HG03280 (cell line): ENCODE measurements at regions not wholly inside any gene's neighbourhood (a gene's known extent, or its start where the extent isn't known, plus 50 kb on each side); places are given as distances from the start of the nearest gene placed in this dataset.
"Not testable (repeated sequence)": the region's sequence is repeated elsewhere in the genome, so short reads cannot be mapped to it uniquely, and the experiment has no call there.

Experiments
- ATAC-seq: cut with Tn5 transposase; IDR thresholded peaks from one replicate; pipeline ENCODE4 v1.9.1; 2021; ENCODE audit warnings: mild to moderate bottlenecking, moderate library complexity; ENCODE audit not compliant: unreplicated experiment

DNA sequence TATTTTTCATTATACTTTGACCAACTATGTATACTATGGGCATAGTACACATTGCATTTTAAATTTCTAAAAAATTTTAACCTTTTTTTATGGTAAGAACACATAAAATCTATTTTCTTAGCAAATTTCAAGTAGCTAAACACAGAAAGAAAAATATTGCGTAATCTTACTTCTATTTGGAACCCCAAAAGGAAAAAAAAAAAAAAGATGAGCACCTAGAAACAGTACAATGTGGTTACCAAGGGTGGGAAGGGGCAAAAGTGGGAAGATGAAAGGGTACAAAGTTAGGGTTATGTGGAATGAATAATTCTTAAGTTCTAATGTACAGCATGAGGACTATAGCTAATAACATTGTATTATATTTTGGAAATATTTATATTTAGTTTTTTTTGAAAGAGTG, 205.0 kb upstream of the EPHA4 start:
- no peak for ATAC-seq

DNA sequence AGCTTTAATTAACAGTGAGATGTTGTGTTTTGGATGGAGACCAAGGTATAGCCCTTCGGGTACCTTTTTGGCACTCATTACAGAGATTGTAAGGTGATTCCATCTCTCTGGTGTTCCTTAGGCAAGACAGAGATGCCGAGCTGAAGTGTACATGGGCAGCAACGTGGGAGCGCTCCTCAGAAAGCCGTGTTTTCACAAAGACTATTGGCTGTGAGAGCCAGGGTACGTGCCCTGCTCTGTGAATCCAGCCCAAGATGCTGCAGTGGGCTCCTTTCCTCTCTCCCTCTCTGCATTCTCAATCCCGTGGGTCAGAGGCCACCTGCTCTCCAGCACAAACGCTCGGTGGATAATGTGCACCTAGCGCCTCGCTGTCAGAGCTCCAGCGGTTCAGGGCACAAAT, 203.0 kb upstream of the EPHA4 start:
- ATAC-seq: no peak

DNA sequence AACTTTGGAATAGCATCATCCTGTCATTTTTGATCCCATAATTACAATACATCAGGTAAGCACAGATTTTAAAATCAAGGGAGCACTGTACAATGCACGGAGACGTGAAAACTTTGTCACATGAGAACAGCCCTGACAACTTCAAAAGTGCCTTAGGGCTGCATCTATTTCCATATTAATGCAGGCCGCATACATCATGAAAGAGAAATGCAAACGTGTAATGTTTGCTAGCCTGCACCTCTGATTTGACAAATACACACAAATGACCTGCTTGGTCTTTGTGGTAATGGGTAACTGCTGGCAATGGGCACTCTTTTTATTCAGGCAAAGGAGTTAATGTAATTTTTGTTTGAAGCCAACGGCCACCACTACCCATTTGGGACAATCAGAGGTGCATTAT, 202.0 kb upstream of the EPHA4 start:
- no peak for ATAC-seq

DNA sequence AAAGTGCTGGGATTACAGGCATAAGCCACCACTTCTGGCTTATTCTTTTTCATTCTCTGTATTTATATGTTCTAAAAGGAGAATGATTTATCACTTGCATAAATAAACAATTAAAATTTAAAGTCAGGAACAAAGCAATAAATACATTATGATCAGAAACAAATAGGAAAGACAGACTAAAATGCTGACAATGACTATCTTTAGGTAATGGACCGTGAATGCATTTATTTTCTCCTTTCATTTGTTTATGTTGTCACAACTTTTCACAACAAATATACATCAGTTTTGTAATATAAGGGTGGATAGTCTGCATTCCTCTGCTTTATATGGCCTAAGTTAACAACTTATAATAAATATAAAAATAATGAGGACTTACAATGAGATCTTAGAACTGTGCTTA, 199.2 kb upstream of the EPHA4 start:
- ATAC-seq: no peak

DNA sequence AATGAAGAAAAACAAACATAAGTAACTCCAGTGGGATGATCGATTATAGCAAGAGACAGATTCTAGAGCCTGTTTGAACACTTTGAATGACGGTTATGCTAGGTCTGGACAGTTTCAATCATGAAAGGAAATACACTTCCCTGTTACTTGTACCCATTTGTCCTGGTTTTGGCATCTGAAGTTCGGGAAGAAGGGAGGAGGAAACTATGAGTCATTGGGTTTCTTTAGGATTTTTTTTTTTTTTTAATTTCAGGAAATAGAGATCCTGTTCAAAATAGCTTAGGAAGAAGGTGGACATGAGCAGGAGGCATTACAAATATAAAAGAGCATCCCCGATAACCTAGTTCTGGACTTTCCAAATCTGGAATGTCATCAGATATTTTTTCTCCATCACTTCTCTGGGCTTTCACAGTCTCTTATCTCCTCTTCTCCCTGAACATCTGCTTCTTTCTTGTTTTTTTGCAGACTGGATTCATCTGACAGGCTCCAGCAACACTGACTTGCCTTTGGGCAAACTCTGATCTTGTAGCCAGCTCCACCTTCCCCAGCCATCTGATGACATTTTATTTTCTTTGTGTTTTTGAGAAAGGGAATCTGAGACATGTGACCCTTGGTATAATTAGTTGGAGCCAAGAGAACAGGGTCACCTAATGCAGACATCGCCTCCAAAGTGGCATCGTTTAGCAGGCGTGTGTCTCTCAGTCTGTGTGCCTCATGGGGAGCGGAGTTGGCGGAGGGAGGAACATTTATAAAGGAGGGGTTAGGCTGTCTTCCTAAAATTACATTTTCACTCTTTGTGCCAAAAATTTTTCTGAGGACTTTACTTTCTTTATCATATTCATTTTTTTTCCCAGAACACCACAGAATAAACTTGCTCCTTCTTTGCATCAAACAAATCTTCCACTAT, 195.3 kb upstream of the EPHA4 start:
- ATAC-seq: no peak

DNA sequence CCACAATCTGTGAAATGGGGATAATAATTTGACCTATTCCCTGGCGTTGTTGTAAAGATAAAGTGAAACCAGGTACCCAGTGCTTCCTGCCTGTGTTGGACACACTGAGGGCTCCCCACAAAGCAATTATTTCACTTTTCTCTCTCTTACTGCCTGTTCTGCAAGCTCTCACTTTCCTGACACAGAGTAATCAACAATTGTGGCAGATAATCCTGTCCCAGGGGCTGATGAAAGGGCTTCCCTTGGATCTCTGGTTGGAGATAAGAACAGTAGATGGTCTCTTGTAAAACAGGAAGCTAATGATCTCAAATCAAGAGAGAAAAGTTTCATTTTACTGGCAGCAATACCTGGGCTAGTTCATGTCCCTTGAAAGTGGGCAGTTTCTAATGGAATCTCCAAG, 190.4 kb upstream of the EPHA4 start:
- no peak for ATAC-seq

DNA sequence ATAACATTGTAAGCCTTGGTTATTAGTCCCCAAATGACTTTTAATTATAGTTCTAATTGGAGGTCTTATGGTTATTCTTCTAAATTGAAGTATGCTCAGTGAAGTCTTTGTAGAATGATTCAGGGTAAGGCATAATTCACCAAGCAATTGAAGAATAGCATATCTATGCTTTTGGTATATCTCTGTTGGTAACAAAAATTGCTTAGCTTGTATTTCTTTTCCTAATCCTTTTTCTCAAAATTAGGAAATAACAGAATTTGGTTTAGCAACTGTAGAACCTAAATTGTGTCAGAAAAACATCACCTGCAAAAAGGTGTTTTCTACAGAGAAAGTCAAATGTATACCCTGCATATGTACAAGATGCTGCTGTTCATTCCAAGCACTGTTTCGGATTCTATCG, 189.2 kb upstream of the EPHA4 start:
- no peak for ATAC-seq

DNA sequence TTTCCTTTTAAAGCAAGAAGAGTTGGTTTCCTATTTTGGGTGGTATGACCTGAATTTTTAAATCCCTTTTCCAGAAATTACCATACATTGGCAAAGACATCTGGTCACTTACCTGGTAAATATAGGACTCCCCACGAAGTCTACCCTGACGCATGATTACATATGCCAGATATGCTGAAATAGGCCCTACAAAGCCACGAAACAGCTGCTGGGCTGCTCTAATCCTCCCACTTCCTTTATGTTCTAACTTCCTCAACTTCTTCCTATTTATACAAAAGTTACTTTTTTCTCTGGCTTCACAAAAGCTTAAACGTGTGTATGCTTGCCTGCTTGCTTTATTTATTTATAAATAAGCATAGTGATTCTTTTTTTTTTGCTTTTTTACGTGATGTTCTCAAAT, 186.0 kb upstream of the EPHA4 start:
- ATAC-seq: no peak

DNA sequence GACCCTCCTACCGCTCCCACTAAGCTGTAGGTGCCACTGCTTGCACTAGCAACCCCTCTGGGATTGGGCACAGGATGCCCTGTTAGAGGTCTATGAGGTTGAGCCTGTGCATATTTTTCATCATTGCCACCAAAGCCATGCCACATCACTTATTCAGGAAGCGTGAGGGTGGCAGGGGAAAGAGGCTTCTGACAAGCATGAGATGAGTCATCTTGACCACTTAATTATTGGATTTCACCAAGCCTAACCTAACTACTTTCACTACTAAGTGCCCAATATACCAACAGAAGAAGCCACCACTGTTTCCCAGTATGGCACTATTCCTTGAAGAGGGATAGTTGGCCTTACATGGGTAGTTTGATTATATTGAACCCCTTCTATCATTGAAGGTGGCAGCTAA, 181.3 kb upstream of the EPHA4 start:
- no peak for ATAC-seq

DNA sequence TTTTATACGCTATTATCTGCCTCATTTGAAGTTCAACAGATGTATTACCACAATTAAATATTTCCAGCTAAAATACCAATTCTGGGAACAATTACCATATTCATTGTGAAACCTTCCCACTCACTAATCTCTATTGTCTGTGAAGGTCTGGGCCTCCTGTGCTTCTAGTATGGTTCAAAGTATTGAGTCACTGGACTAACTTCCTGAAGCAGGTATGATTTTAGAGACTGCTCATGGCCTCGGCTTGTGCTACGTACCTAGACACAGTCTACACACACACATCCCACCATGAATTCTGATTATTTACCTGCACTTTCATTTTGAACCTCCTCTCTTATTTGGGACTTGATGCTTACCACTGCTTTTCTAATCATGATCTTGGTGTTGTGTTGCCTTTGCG, 180.7 kb upstream of the EPHA4 start:
- no peak for ATAC-seq

DNA sequence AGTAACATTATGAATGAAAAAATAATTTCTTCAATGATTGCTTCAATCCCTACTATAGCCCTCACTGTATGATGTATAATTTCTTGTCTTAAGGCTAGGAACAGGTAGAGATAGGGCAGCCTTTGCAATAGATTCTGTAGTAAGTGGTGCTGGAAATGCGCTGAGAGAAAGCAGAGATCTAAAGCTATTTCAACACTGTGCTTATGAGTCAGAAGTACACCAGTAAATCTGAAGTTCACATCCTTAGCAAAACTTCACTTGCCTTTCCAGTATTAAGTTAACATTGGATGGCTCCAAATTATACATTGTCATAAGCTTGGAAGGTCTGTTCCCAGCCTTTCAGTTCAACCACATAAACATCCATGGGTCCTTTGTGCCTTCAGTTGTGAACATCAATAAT, 178.2 kb upstream of the EPHA4 start:
- ATAC-seq: no peak

DNA sequence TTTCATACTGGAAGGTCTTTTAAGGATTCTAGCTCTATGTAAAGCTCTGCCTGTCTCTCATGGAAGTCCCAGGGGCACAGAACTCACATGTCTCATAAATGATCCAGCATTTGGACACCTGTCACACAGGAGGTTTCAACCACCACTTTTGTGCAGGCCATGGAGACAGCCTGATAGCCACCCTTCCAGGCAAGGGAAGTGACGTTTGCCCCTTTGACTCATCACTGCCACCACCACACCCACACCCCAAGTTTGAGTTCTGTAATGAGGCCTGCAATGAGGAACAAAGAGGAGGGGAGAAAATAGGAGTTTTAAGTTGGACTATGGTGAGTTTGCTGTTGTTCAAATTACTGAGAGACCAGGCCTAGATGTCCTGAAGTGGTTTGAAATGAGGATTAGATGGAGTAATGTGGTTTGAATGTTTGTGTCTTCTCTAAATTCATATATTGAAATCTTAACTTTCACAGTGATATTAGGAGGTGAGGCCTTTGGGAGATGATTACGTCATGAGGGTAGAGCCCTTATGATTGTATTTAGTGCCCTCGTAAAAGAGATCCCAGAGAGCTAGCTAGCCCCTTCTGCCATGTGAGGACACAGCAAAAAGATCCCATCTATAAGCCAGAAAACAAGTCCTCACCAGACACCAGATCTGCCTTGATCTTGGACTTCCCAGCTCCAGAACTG, 175.3 kb upstream of the EPHA4 start:
- ATAC-seq: peak; percentile 52

DNA sequence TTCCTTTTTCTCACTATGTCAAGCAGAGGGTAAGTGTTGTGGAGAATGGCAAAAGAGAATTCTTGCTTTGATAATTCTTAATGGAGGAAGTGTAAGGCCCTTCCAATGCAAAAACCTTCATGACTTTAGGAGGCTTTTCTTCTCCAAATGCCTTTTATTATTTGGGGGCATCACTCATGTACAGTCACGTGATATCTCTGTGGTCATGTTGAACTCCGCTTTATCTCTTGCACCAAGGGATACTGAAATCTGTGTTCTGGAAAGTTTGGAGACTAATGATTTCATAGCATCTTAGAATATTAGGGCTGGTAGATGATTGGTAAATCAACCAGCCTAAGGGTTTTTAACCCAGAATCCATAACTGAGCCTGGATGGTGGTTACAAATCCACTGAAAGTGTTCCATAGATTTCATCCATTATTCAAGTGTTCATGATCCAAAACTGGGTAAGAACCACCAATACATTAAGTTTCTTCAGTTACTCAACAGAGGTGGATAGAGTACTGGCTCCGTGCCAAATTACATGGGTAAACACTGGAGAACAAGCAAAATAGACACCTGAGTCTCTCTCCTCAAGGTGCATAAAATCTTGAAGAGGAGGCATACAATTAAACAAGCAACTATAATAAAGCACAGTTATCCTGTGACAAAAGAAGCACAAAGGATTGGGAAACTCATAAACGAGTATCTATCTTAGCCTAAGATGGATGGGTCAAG, 169.6 kb upstream of the EPHA4 start:
- no peak for ATAC-seq

DNA sequence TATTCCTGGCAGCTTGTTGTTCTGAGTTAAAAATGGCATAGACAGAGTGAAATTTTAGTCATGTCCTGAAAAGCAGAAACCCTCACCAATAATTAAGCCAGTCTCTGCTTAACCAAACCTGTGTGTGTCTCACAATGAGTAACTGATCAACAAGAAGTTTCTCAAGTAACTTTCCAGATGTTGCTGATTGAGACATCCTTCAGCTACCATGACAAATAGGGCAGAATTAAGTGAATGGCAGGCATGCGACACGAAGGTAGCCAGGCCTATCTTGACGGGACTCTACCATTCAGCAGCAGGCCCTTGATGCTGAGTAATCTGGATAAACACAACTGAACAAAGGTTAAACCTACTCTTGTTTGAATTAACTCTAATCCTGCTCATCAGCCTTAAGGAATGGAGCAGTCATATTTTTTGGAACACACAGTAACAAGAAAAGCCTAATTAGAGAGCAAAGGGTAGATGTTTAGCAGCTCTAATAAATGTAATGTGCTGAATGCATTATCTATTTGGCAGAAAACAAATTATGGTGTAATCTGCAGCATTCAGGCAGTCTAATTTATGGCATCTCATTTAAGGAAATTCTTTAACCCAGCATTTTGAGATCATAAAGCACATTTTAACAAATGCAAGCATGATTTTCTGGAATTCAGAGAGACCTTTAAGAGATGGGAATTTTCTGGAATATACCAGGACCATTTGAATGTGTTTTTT, 159.5 kb upstream of the EPHA4 start:
- peak; percentile 34 for ATAC-seq

DNA sequence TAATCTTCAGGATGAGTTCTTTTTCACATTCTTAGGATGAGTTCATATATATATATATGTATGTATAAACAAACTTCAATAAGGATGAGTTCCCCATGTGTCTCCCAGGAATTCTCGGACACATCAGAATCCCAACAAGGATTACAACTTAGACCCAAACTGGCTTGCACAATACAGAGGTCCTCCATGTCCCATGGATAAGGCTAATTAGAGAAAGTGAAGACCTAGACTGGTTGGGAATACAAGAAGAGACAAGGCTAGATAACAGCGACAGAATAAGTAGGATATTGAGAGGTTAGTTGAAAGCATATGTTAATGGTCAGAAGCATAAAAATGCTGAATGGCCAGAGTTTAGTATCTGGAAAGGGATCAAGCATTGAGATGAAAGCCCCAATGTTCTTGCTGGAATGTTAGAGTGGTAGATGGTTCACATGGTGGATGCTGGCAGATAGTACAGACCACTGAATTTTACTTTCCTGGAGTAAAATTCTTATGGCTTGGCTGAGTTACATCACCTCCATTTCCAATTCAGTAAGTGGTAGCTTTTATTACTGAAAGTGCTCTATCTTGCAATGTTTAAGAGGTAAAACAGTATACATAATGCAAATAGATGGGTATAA, 154.9 kb upstream of the EPHA4 start:
- ATAC-seq: no peak

DNA sequence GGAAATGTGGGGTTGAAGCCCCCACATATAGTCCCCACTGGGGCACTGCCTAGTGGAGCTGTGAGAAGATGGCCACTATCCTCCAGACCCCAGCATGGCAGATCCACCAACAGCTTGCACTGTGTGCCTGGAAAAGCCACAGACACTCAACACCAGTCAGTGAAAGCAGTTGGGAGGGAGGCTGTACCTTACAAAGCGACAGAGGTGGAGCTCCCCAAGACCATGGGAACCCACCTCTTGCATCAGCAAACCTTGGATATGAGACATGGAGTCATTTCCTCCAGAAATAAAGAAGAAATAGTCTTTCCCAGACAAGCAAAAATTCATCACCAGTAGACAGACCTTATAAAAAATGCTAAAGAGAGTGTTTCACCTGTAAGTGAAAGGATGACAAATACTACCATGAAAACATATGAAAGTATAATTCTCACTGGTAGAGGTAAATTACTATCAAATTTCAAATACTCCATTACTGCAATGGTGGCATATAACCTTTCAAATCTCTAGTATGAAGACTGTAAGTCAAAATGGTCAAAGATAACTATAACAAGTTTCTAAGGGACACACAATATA, 152.6 kb upstream of the EPHA4 start:
- no peak for ATAC-seq

DNA sequence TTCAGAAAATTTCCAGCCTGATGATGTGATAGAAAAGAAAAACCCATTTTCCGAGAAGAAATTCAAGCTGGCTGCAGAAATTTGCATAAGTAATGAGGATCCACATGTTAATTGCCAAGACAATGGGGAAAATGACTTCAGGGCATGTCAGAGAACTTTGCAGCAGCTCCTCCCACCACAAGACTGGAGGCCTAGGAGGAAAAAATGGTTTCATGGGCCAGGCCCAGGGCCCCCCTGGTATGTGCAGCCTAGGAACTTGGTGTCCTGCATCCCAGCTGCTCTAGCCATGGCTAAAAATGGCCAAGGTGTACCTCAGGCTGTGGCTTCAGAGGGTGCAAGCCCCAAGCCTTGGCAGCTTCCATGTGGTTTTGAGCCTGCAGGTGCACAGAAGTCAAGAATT, 152.0 kb upstream of the EPHA4 start:
- ATAC-seq: not testable (repeated sequence)

DNA sequence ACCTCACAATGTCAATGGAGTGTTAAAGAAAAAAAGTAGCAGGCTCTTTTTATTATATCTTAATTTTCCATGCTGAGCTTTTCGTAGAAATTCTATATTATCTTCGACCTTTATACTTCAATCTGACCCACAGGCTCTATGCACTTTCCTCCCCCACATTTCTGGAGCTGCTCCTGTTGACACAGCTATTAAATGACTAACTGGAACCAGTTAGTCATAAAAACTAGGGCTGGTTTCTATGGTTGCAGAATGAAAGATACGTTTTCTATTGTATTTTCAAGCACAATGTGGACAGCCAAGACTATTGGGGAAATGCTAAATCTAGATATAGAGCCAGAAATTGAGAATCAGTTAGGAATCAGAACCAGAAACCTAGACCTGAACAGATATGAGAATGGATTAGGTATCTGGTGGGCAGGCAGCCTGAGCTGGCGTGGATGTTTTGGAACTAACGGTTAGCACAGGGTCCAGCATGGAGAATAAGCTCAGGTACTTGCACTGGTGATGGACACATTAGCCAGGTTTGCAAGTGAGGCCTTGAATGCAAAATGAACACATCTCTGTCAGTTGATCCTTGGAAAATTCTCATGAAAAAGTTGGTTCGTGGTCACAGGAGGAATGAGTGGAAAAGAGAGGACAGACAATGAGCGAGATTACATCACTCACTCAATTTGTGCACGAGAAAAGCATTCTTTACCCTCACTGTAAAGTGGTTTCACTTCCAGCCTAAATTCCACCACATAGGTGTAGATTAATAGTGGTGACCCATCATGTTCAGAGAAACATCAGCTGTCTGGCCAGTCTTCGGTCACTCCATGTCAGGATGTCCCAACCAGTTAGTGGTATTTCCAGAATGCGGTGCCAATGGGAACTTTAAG, 144.6 kb upstream of the EPHA4 start:
- ATAC-seq: no peak

DNA sequence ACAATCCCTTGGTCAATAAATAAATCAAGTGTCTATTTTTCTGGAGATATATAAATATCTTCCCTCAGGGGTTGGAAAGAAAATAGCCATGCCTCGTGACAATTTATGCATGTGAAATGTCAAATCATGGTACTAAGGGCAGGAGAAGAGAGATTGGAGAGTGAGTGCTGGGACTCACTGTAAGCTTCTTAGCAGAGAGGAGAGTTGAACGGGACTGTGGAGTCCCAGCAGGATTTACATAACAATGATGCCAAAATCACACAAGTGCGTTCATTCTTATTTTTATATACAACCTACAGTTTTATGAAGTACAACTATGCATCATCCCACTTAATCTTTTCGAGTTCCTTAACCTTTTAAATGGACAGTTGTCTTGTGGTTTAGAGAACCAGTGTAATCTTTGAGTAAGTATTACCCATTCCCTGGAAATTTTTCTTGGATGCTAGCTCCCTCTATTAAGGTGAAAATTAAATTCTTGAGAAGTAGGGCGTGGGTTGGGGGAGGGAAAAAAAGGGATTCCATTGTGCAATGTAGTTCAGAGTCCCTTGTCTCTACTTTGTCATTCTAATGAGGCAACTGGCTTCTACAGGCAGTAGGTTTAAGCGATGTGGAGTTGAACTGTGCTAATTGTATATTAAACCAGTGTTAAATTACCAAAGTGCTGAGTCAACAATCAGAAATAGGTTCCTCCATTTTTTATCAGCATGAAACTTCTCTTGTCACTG, 143.6 kb upstream of the EPHA4 start:
- no peak for ATAC-seq
